Stimulated activated CD8-positive, alpha-beta memory T cell treated with anti-CD3 and anti-CD28 coated beads, Interleukin-7, amount 100 ng/mL, for 1 hour (primary cell): ENCODE measurements at regions not wholly inside any gene's neighbourhood (a gene's known extent, or its start where the extent isn't known, plus 50 kb on each side); places are given as distances from the start of the nearest gene placed in this dataset.
"Not testable (repeated sequence)": the region's sequence is repeated elsewhere in the genome, so short reads cannot be mapped to it uniquely, and the experiment has no call there.

ENCODE experiments used
- DNase-seq, 2 donors: peaks; one replicate each; pipeline ENCODE4 v3.0.0-alpha.2; 2020; ENCODE audit warnings: low read depth in 2 of 2

DNA sequence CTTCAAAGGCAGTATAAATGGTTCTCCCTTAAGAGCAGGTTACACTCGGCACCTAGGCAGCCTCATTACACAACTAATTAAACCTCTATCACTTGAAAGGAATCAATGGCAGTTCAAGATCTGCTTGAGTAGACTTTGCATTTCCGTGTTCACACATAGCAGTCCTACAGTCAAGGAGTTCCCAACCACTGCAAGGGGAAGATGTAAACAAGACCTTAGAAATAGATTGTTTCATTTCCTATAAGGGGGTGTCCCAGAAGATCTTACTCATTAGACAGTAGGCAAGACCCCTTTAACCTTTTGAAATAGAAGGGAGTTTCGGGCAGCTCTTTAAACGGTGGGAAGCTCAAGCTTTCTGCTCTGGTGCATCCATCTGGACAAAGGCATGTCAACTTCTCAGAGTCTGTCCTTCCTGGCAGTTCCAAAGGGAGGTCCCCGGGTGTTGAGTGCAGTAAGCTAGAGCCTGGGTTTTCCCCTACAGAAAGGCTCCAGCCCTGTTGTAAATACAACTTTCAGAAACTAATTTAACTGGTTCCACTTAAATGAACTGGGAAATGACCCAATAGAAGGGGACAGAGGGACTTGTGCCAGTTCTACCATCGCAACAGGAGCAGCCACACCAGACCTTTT is 150.8 kb downstream of the RBMX2 start:
- no peak for DNase-seq

DNA sequence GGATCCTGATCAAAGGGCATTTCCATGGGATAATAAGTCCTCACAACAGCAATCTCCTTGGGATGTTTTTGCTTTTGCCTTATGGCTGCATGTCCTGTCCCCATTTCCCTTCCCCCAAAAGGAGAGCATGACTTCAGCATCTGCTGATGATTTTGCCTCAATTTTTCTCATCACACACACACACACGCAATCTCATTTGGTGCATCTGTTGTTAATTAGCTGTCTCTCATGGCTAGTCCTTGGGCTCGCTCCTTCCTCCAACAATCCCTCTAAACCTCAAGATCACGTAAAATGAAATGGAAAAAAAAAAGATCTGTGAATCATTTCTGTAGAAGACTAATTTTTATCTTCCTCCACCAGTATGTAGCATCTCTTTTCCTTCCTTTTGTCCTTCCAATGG is 153.6 kb downstream of the RBMX2 start:
- no peak for DNase-seq

DNA sequence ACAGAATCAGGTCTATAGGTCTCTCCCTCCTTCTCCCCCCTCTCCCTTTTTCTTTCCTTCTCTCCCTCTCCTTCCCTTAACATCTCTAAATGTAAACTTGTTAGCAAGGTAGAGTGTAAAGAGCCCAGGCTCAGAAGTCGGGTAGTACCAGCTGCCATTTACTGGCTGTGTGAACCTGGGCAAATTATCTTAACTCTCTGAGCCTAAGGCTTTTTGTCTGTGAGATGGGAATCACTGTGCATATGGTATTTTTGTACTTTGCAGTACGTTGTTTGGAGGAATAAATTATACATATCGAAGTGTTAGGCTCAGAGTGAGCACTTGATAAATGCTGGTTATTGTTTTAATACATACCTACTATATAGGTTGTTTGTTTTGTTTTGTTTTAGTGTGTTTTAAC is 154.0 kb downstream of the RBMX2 start:
- DNase-seq, result no peak

DNA sequence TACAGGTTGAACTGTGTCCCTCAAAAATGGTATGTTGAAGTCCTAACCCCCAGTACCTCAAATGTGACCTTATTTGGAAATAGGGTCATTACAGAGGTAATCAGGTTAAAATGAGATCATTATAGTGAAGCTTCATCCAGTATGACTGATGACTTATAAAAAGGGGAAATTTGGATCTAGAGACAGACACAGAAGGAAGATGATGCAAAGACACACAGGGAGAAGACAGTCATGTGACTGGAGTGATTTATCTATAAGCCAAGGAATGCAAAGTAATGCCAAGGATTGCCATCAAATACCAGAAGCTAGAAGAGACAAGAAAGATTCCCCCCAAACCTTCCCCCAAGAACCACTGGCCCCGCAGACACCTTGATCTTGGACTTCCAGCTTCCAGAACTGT is 155.2 kb downstream of the RBMX2 start:
- no peak for DNase-seq

DNA sequence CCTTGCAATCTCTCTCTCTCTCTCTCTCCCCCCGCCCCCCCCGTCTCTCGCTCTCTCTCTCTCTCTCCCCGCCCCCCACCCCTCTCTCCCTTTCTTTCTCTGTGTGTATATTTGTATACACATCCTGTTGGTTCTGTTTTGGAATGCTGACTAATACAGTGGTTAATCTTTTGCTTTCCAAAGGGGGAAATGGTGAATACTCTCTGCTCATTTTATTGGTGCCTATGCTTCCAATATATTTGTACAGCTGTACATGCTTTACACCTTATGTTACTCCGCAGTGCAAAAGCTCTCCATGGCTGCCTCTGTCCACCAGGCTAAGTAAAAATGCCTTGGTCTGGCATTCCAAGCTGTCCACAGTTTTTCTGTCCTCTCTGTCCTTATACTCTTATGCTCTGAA is 158.8 kb downstream of the RBMX2 start:
- no peak for DNase-seq

DNA sequence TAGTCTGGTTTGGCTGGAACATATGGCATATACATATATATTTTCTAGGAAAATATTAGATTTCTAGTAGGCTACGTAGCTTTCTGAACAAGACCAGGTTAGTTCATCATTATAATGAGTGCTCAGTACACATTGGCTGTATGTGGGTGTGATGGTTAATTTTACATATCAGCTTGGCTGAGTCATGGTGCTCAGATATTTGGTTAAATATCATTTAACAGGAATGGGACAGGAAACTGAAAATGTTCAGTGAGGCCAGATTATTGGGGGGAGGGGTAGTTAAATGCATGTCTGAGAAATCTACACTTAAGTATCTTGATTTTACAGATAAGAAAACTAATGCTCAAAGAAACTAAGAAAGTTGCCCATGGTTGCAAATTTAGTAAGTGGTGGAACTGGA is 160.1 kb downstream of the RBMX2 start:
- DNase-seq, result no peak

DNA sequence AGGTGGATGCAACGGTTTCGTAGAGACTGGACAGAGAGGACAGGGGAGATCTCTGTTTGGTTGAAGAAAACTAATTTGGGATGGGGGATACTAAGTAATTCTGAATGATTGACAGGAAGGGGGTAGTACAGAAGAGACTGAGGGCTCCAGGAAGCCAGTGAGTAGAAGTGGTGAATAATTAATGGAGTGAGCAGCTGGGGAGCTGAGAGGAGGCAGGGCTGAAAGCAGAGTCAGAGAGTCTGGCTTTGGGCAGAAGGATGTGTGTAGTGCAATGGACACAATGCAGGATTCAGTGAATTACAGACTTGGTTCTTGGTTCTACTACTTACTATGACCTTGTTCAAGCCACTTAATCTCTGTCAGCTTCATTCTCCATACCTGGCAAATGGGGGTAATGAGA is 161.7 kb downstream of the RBMX2 start:
- DNase-seq, result no peak

DNA sequence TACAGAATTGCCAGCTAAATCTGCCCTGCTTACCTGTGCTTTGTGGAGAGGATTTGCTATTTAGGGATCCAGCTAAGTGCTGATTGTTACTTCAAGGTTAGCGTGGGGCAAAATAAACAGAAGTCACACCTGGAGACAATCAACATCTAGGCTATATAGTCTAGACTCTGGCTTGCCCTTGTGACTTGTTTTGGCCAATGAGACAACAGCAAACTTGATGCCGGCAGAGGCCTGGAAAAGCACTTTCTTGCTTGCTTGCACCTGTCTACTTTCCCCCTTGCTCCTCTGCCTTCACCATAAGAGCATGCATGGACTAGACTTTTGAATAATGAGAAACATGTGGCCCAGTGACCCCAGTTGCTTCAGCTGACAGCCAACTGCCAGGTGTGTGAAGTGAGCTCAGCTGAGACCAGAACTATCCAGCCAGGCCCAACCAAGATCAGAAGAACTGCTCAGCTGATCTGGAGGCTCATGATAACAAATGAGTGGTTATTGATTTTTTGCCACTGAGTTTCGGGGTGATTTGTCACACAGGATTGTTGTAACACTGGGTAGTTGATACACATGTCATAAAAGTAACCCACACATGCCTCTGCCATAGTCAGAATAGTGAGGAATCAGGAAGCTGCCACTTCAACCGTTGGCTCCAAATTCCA is 164.4 kb downstream of the RBMX2 start:
- DNase-seq, result no peak

DNA sequence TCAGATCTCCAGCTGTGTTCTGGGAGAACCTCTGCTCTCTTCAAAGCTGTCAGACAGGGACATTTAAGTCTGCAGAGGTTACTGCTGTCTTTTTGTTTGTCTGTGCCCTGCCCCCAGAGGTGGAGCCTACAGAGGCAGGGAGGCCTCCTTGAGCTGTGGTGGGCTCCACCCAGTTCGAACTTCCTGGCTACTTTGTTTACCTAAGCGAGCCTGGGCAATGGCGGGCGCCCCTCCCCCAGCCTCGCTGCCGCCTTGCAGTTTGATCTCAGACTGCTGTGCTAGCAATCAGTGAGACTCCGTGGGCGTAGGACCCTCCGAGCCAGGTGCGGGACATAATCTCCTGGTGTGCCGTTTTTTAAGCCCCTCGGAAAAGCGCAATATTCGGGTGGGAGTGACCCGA is 171.2 kb downstream of the RBMX2 start:
- not testable (repeated sequence) for DNase-seq
